ENCODE measurements at regions not wholly inside any gene's neighbourhood (a gene's known extent, or its start where the extent isn't known, plus 50 kb on each side); places are given as distances from the start of the nearest gene placed in this dataset.

DNA sequence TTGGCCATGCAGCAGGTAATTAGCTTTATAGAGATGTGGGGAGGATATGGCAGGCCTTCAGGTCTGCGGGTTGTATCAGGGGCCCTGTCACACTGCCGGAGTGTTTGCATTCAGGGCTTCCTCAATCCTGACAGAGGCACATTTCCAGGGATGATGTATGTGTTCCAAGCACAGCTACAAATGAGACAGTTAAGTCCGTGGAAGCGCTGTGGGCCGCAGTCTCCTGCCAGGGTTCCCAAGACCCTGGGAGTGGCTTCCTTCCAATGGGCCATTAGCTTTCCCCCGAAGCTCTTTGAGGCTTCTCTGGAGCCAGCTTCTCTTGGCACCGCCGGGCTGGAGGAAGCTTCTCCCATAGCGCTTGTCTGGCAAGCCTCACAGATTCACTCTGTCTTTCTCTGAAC lies 1524.7 kb upstream of the TMEM132C start:
- DNase-seq, result no peak

DNA sequence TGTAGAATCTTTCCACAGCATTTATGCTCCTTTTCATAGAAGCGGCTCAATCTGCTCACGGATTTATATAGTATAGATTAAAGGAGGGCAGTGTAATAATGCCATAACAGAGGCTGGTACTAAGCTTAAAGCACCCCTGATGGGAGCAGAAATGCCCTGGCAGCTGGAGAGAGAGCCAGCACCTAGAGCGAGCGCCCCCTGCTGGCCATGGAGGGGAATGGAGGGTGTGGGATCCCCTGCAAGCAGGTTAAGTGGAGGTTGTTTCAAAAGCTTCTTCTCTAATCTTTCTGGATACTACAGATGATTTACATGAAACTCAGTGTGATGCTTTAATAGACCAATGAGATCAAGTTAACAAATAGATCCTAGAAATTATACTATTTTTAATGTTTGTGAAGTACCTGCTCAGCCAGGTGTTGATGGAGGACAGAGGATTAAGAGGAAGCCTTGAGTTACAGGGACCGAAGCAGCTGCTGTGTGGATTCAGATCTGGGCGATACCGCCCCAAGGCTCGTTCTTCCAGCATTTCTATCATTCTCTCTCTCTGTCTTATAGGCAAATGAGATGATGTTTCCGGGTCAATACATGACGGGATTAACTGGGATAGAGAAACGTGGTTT lies 1519.3 kb upstream of the TMEM132C start:
- no peak for DNase-seq

GRCh38 chr12:126752021-126752420 lies 1514.9 kb upstream of the TMEM132C start:
- DNase-seq, result no peak

DNA sequence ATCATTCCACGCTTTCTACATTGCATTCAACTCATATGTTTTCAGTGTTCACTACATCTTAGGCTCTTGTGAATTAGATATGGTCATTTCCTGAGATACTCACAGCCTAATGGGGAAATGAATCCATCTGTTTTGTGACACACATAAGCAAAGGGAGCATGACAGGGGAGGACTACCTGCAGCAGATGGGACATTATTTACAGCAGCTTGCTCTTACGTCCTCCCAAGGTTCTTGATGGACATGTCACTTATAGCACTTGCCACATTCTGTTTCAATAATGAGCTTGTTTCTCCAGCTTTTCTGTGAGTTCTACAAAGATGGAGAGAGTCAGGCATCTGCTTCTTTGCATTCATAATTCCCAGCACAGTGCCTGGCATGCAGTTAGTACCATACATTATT lies 1509.6 kb upstream of the TMEM132C start:
- no peak for DNase-seq

DNA sequence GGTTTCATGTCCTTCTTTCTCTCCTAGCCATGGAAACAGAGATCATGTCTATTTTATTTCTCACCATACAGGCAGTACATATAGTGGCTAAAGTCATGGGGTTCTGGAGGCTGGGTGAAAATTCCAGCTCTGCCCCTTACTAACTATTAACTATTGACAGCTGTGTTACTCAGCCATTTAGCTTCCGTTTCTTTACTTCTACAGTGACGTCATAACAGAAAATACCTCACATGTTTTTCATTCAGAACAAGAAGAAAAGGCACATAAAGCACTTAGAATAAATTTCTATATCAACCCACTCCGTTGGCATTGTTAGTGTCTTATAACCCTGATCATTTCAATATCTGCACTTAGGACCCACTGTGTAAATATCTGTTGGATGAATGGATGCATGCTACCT lies 1506.9 kb upstream of the TMEM132C start:
- DNase-seq, result no peak

GRCh38 chr12:126761420-126761819 lies 1505.5 kb upstream of the TMEM132C start:
- DNase-seq, result no peak

GRCh38 chr12:126762150-126762549 lies 1504.8 kb upstream of the TMEM132C start:
- no peak for DNase-seq

DNA sequence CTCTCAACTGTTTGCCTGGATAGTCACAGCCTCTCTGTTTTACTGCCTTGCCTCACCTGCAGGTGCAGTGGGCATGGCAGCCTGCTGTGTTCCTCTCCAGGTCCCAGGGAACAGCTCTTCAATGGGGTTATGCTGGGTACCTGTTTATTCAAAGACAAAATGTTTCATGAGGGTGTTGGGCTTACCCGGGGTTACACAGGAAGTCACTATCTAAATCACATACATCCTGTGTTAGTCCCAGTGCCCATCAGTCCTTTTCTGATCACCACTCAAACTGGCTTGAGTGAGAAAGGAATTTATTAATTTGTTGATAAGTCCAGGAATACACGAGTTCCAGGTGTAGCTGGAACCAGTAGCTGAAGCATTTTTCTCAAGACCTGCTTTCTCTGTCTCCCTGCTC lies 1503.6 kb upstream of the TMEM132C start:
- no peak for DNase-seq

- DNase-seq, result no peak
Observed at GRCh38 chr12:126767334-126767733, 1499.6 kb upstream of the TMEM132C start.

DNA sequence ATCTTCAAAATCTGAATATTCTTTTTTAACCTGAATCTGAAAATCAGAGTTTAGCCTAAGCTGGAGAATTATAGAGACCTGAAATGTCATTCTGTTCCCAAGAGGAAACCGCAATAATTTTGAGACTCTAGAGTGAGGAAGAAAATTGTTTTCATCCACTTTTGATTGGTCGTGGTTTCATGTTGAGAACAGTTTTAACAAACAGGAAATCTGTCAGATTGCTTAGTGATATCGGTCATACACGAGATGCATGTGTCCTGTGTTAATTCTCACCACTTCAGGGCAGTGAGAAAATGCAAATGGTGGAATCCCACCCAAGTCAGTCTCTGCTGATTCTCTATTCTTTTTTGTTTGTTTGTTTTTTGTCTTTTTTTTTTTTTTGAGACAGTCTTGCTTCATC lies 1498.5 kb upstream of the TMEM132C start:
- DNase-seq, result no peak

DNA sequence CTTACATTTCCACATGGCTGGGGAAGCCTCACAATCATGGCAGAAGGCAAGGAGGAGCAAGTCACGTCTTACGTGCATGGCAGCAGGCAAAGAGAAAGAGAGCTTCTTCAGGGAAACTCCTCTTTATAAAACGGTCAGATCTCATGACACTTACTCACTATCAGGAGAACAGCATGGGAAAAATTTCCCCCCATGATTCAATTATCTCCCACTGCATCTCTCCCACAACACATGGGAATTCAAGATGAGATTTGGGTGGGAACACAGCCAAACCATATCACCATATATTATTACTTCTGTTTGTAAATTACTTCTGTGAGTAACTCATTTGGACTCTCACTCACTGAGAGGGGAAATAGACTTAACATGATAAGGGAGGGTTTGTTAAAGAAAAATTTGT lies 1496.8 kb upstream of the TMEM132C start:
- DNase-seq, result no peak

DNA sequence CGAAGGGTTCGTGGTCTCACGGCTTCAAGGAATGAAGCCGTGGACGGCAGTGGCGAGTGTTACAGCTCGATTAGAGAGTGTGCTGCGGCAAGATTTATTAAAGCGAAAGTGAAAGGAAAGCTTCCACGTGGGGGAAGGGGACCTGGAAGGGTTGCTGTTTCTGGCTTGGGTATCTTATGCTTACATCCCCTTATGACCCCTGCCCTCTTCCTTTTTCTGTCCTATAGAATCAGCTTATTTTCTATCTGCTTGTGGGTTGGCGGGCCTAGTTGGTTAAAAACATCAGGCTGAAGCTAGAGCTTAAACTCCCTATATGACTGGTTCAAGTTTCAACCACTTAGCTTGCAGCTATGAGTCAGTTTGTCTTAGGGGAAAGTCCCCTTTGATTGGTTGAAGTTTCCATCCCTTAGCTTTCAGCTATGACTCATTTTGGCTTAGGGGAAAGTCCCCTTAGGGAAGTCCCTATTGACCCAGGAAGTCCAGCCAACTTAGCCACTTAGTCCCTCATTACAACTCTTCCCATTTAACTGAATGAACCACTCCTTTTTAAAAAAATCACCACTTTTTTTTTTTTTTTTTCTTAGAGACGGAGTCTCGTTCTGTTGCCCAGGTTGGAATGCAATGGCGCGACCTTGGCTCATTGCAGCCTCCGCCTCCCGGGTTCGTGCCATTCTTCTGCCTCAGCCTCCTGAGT lies 1494.7 kb upstream of the TMEM132C start:
- DNase-seq, result no peak

DNA sequence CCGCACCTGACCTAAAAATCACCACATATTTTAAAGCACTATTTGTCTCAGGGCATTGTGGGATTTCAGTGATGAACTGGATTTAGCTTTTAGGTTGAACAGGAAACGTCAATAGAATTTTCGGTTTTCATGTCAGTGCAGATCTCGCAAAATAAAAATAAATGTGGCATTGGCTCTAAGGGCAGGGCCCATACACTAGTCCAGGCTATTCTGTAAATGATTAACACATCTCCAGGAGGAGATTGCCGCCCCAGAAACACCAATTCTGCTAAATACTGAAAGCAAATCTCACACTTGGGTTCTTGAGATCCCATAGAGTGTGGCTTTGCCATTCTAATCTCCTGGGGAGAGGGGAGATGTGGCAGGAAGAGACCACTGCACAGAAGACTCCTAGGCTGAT lies 1494.0 kb upstream of the TMEM132C start:
- no peak for DNase-seq

GRCh38 chr12:126773491-126773890 lies 1493.5 kb upstream of the TMEM132C start:
- DNase-seq, result no peak

DNA sequence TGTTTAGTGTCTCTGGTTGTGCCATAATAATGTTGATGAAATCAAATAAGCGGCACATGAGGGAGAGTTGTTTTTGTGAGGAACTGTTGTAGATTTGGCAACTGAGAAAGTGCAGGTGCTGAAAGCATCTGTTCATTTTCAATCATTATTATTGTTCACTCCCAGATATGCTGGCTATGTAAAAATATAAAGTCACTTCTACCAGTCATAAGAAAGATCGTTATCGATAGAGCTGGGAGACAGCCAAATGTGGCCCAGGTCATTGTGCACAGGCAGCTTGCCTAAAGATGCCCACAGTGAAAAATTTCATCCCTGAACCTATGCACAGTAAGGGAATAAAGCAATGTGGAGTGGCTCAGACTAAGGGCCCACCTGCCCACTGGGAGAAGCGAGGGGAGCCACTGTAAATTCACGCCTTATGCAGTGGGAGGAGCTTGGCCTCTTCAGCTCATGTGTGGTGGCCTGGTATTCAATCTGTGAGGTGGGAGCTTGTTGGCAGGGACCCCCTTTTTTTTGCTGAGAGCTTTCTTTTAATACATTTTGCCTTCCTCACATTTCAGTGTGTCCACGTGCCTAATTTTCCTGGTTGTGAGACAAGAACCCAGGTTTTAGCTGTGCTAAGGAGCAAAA lies 1490.8 kb upstream of the TMEM132C start:
- no peak for DNase-seq

DNA sequence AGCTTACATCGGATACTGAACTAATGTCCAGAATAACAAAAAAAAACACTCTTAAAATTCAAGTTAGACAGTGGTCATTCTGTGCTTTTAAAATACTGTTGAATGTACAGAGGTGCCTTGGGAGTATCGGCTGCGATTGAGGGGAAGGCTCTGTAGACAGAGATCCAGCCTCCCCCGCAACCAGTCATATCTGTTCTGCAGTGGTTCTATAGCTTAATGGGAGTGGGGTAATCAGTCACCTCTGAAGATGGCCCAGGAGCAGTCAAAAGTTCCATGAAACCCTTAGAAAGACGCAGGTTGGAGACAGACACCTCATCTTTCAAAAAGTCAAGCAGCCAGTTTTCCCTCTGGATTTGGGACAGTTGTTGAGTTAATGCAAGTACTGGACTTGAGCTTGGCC lies 1486.6 kb upstream of the TMEM132C start:
- no peak for DNase-seq

DNA sequence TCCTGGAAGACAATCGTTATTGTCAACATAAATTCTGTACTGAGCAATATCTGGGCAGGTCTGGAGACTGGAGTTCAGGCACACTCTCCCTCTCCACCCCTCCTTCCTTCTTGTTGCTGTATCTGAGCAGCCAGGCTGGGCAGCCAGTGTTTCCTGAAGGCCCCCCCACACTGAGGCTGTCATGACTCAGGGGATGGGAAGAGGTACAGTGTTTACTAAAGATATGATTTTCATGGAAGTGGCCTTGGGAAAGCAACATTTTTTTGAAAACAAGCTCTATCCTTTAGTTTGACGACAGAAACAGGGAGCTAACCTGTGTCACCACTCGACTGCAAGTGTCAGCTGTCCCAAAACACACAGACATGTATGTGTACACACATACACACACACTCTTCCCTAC lies 1485.4 kb upstream of the TMEM132C start:
- DNase-seq, result no peak

DNA sequence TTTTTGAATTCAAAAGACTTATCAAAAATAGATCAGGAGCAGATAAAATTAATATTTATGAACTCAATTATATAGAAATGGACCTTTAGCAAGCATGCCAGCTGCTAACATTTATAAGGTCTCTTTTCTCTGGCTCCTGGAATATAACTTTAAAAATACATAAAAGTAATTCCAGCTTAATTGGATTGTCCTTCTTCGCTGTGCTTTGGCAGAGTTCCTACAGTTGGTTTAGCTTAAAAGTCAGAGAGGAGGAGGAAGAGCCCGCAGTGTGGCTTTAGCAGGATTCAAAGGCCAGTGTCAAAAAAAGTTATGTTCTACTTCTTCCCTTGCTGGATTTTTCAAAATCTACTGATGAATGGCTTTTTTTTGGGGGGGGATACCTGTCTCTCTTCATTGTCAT lies 1484.9 kb upstream of the TMEM132C start:
- DNase-seq, result no peak

GRCh38 chr12:126784328-126784921 lies 1482.5 kb upstream of the TMEM132C start:
- DNase-seq, result no peak

- no peak for DNase-seq
Observed at GRCh38 chr12:126789963-126790362, 1477.0 kb upstream of the TMEM132C start.

- no peak for DNase-seq
Observed at GRCh38 chr12:126791122-126791521, 1475.8 kb upstream of the TMEM132C start.

DNA sequence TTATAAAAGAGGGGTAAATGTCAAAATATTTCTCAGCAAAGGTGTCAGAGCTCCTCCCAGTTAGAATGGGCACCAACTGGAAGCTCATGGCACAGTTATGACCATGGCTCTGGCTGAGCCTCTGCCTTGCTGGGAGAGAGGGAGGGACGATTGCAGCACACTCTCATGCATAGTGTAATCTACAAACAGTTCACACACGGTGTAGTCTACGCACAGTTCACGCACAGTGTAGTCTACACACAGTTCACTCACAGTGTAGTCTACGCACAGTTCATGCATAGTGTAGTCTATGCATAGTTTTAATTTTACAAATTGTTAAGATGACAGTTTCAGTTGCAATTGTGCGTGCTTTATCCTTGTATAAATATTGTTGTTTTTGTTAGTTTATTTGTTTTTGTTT lies 1474.6 kb upstream of the TMEM132C start:
- DNase-seq, result no peak

DNA sequence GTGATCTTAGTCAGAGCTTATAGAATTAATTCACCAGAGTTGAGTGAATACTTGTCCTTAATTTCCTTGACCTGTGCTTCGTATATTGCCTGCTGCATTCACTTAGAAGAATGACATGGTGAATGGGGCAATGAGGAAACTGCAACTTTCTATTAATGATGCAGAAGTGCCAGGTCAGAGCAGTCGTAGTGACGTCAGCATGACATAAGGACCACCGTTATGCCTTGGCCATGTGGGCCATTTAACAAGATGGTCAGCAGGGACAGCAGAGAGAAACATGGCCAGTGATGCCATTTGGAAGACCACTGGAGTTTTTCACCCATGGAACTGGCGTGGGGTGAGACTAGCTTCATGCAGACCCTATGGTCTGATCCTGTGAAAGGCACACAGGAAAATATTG lies 1469.4 kb upstream of the TMEM132C start:
- DNase-seq, result no peak

- no peak for DNase-seq
Observed at GRCh38 chr12:126798449-126798848, 1468.5 kb upstream of the TMEM132C start.
